Heart left ventricle (tissue), 13 donors: ENCODE measurements at regions not wholly inside any gene's neighbourhood (a gene's known extent, or its start where the extent isn't known, plus 50 kb on each side); places are given as distances from the start of the nearest gene placed in this dataset.

Source experiments
- POLR2A ChIP-seq, 2 donors: fragments of 450-650 bp; IDR thresholded peaks; one replicate each; pipeline ENCODE4 v1.6.1; 2017; ENCODE audit warnings: antibody characterized with exemption in 2 of 2, mild to moderate bottlenecking in 2 of 2, moderate library complexity in 2 of 2
- TF ChIP-seq, protein P1 (sequence below), 12 donors: fragments of 200-600 bp; sonication (generic) in 4 of 12; IDR thresholded peaks; one replicate each; pipeline versions ENCODE4 v1.5.0 to v1.8.0; 2018 to 2022; ENCODE audit warnings: antibody characterized with exemption in 12 of 12, mild to moderate bottlenecking in 5 of 12
- donor health status: ischemic (EF 13 %, LVEDD 7.1; RV severe dilation, severe dysfunction).
- donor health status: DM: no; HTN: yes; CAD: no.
- donor health status: DM: no; HTN: no; CAD: no.
- donor health status: ischemic (EF 25% LVEDD 6.9; RV normal size, moderate dysfunction).
- donor health status: ischemic (EF 25% LVEDD 5.7; RV mildly dilated, moderate dysfunction).
- donor health status: ischemic (EF 35%, LVEDD 5.7; RV mildly dilated, moderate dysfunction).
- donor health status: nonischemic (EF 11% LVEDD 7.7; RV severe dilation, severe dysfunction).
- donor health status: DM: yes; HTN: yes; CAD: no.
- donor health status: PGD.
- donor health status: ischemic (EF 29% LVEDD 5.4; RV normal size, mild dysfunction).
- donor health status: nonischemic (EF 23%, LVEDD 6.1; RV moderate dilation, normal function).

DNA sequence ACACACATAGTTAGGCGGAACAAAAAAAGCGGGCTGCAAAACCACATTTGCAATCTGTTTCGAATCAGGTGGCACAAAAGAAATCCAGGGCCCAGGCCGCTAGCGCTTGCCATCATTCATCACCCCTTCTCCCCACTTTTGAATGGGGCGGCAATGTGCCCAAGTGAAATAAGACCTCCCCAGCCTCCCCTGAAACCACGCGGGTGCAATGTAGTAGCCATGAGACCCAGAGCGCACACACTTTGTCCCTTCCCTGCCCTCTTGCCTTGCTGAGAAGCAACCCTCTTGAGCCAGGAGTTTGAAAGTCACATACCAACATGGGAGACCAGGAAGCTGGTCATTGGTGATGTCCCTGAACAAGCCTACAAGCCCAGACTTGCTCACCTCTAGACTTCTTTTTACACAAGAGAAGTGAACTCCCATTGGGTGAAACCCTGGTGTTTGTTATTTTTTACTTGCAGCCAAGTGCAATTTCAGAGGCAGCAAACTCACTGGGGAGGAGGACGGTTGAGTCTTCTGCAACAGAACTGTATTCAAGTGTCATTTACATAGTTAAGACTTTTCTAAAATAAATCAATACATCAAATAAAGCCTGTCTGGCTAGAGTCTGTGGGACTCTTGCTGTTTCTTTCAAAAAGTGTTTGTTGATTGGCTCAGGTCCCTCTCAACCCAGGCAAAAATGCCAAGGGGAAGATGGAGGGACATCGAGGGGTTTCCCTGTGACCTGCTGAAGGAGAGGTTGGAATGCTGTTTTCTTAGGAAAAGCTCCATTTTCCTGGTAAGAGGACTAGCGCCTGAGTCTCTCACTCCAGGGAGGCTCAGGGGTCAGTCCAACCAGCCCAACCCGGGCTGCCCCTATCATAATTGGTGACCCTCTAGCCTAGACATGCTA, 138.1 kb upstream of the PTPN1 start:
- TF ChIP-seq, protein P1, sequence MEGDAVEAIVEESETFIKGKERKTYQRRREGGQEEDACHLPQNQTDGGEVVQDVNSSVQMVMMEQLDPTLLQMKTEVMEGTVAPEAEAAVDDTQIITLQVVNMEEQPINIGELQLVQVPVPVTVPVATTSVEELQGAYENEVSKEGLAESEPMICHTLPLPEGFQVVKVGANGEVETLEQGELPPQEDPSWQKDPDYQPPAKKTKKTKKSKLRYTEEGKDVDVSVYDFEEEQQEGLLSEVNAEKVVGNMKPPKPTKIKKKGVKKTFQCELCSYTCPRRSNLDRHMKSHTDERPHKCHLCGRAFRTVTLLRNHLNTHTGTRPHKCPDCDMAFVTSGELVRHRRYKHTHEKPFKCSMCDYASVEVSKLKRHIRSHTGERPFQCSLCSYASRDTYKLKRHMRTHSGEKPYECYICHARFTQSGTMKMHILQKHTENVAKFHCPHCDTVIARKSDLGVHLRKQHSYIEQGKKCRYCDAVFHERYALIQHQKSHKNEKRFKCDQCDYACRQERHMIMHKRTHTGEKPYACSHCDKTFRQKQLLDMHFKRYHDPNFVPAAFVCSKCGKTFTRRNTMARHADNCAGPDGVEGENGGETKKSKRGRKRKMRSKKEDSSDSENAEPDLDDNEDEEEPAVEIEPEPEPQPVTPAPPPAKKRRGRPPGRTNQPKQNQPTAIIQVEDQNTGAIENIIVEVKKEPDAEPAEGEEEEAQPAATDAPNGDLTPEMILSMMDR (IDR thresholded peaks at IDR 0.05), result no peak
- TF ChIP-seq POLR2A (IDR thresholded peaks at IDR 0.05), result no peak
